ENCODE measurements at regions not wholly inside any gene's neighbourhood (a gene's known extent, or its start where the extent isn't known, plus 50 kb on each side); places are given as distances from the start of the nearest gene placed in this dataset.
"Not testable (repeated sequence)": the region's sequence is repeated elsewhere in the genome, so short reads cannot be mapped to it uniquely, and the experiment has no call there.

DNA sequence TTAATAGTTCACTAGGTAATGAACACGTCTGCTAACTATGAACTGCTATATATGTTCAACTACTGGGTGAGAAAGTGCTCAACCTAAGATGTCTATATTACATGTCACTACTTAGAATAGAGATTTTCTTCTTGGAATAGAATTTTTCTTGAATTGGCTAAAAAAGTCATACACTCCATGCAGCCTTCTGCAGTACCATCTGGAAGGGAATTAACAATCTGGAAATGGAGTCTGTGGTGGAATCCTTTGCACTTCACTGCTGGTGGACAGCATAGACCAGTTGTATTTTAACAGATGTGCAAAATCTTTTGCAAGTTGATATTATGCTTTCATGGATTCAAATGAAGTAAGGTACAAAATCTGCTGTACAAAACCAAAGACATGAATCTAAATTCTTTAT, 799.6 kb downstream of the KCNJ3 start:
- no peaks in the 10 kb centered on the region for H3K9me3 ChIP-seq
- H3K27me3 ChIP-seq = no peaks in the 10 kb centered on the region
- no peaks in the 10 kb centered on the region for H3K4me1 ChIP-seq
- no peak overlapping the region for H3K4me3 ChIP-seq
- TF ChIP-seq, protein P1, sequence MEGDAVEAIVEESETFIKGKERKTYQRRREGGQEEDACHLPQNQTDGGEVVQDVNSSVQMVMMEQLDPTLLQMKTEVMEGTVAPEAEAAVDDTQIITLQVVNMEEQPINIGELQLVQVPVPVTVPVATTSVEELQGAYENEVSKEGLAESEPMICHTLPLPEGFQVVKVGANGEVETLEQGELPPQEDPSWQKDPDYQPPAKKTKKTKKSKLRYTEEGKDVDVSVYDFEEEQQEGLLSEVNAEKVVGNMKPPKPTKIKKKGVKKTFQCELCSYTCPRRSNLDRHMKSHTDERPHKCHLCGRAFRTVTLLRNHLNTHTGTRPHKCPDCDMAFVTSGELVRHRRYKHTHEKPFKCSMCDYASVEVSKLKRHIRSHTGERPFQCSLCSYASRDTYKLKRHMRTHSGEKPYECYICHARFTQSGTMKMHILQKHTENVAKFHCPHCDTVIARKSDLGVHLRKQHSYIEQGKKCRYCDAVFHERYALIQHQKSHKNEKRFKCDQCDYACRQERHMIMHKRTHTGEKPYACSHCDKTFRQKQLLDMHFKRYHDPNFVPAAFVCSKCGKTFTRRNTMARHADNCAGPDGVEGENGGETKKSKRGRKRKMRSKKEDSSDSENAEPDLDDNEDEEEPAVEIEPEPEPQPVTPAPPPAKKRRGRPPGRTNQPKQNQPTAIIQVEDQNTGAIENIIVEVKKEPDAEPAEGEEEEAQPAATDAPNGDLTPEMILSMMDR (IDR thresholded peaks at IDR 0.05) = no peak
- no peak for TF ChIP-seq POLR2A (IDR thresholded peaks at IDR 0.05)
- DNase-seq = no peak
- H3K27ac ChIP-seq = no peak overlapping the region
- intact Hi-C loops (cut with DNase I; ENCODE audit: low total_unique reads) = no loop called here
- H3K36me3 ChIP-seq = no peaks in the 10 kb centered on the region

DNA sequence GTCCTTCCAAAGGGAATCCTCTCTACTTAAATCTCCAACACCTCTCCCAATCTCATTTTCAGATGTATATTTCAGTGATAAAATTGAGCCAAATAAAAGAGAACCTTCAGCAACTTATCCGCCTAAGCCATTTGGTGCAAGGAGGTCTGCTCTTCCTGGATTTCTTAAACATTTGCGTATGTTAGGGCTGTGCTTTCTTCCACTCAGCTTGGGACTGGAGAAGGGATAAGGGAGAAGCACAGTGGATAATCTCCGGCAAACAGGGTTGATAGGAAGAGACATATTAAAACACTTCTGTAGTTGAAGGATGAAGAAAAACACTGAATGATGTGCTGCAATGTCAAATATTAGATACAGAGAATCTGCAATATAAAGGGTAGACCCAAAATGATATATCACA, 796.2 kb downstream of the KCNJ3 start:
- DNase-seq = no peak

DNA sequence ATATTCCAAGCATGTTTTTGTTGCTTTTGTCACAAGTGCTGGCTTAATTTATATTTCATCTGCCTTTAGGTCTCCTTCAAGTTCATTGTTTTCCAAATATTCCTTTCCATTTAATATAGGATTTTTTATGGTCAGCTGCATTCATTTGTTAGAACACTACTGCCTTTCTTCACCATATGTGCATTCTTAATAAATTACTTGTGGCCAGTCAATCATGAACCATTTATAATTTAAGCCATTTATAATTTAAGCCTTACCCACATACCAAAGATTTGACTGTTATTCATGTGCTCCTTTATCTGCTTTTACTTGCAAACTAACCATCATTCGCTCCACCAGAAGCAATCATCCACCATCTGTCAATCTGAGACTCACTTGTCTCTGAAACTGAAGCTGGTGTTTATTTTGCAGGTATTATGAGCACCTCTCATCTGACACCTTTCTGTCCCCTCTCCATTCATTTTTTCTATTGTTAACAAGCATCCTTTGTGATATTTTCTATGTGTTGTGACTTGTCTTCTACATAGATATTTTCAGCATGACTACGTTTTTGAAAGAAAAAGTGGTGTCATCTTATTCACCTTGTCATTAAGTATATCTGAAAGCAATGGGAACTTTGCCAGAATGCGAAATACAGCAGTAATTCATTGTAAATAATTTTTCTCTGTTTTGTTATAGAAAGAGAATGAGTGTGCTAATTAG, 786.8 kb downstream of the KCNJ3 start:
- Histone ChIP-seq H3K27me3 (no peaks in the 10 kb centered on the region), H3K27ac (no peak overlapping the region), H3K9me3 (no peaks in the 10 kb centered on the region), H3K36me3 (no peaks in the 10 kb centered on the region), H3K4me3 (no peak overlapping the region), H3K4me1 (no peaks in the 10 kb centered on the region)
- intact Hi-C loops (cut with DNase I; ENCODE audit: low total_unique reads) = no loop called here
- no peak for DNase-seq
- TF ChIP-seq POLR2A (IDR thresholded peaks at IDR 0.05) = no peak
- TF ChIP-seq, protein P1 (IDR thresholded peaks at IDR 0.05) = no peak

More for the DNA sequence above, 796.2 kb downstream of the KCNJ3 start:
- no peak for TF ChIP-seq POLR2A (IDR thresholded peaks at IDR 0.05)
- TF ChIP-seq, protein P1 (IDR thresholded peaks at IDR 0.05) = no peak
- Histone ChIP-seq H3K9me3 (no peaks in the 10 kb centered on the region), H3K4me3 (no peak overlapping the region), H3K27me3 (no peaks in the 10 kb centered on the region), H3K27ac (no peak overlapping the region), H3K4me1 (no peaks in the 10 kb centered on the region), H3K36me3 (no peaks in the 10 kb centered on the region)
- intact Hi-C loops (cut with DNase I; ENCODE audit: low total_unique reads) = no loop called here

DNA sequence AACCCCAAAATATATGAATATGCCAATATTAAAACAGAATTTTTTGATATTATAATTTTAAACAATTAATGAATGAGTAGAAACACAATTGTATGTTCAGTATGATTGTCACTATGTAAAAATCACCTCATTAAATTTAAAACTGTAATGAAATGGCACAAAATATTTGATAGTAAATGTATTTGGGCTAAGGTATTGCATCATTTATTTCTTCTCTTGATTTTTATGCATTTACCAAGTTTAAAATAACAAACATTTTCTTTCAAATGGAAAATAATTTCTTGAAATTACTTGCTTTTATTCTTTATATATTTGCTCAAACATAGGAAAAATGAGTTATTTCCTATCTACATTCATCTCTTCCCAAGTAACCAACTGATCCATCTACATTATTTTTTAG, 782.6 kb downstream of the KCNJ3 start:
- no peaks in the 10 kb centered on the region for H3K4me1 ChIP-seq
- TF ChIP-seq, protein P1 (IDR thresholded peaks at IDR 0.05) = no peak
- no peak for TF ChIP-seq POLR2A (IDR thresholded peaks at IDR 0.05)
- no peak for DNase-seq
- no peaks in the 10 kb centered on the region for H3K36me3 ChIP-seq
- intact Hi-C loops (cut with DNase I; ENCODE audit: low total_unique reads) = no loop called here
- no peaks in the 10 kb centered on the region for H3K27me3 ChIP-seq
- H3K4me3 ChIP-seq = no peak overlapping the region
- H3K27ac ChIP-seq = no peak overlapping the region
- no peaks in the 10 kb centered on the region for H3K9me3 ChIP-seq

DNA sequence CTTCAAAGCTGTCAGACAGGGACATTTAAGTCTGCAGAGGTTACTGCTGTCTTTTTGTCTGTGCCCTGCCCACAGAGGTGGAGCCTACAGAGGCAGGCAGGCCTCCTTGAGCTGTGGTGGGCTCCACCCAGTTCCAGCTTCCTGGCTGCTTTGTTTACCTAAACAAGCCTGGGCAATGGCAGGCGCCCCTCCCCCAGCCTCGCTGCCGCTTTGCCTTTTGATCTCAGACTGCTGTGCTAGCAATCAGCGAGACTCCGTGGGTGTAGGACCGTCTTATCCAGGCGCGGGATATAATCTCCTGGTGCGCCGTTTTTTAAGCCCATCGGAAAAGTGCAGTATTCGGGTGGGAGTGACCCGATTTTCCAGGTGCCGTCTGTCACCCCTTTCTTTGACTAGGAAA, 773.5 kb downstream of the KCNJ3 start:
- H3K9me3 ChIP-seq; H3K36me3 ChIP-seq; H3K4me3 ChIP-seq; H3K27ac ChIP-seq; intact Hi-C loops (cut with DNase I; ENCODE audit: low total_unique reads); DNase-seq; H3K4me1 ChIP-seq; H3K27me3 ChIP-seq: not testable (repeated sequence)

DNA sequence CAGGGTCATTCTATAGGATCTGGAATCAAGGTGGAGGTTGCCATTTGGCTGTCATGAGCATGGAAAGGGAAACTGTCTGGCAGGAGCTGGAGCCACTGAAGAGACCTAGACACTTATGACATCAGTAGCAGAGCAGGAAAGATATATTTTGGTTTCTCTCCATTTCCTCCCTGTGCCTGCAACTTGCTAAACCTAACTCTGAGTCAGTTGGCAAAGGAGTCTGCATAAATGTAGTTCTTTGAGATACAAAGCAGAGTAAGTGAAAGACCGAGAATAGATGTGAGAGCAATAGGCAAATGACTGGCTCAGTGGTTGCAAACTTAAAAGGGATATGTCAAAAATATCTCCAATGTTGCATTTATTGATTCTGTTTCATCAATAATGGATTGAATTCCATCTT, 757.7 kb downstream of the KCNJ3 start:
- intact Hi-C loops (cut with DNase I; ENCODE audit: low total_unique reads) = no loop called here
- Histone ChIP-seq H3K4me3 (no peak overlapping the region), H3K36me3 (no peaks in the 10 kb centered on the region), H3K27me3 (no peaks in the 10 kb centered on the region), H3K9me3 (no peaks in the 10 kb centered on the region), H3K27ac (no peak overlapping the region), H3K4me1 (no peaks in the 10 kb centered on the region)
- TF ChIP-seq, protein P1 (IDR thresholded peaks at IDR 0.05) = no peak
- TF ChIP-seq POLR2A (IDR thresholded peaks at IDR 0.05) = no peak
- DNase-seq = no peak
